HCT116 (cell line): ENCODE measurements at regions not wholly inside any gene's neighbourhood (a gene's known extent, or its start where the extent isn't known, plus 50 kb on each side); places are given as distances from the start of the nearest gene placed in this dataset.
"Not testable (repeated sequence)": the region's sequence is repeated elsewhere in the genome, so short reads cannot be mapped to it uniquely, and the experiment has no call there.

ENCODE experiments used
- ATAC-seq: fragments of 200-7000 bp; cut with Tn5 transposase; 2 replicates; pipeline ENCODE4 v1.9.1; 2020; ENCODE audit warnings: mild to moderate bottlenecking, moderate library complexity
- BruUV-seq: library from RNA; stranded (reverse); fragments of 400-500 nt; replicated peaks from 2 replicates; lab custom pipeline; 2021; lab: Mats Ljungman, UMichigan
- CTCF ChIA-PET: fragments of 300-600 bp; sonication (Branson Sonifier 250); formaldehyde crosslinking; loops from one replicate; lab custom pipeline; 2021; ENCODE audit warnings: antibody characterized with exemption; lab: Charles Lee
- POLR2A ChIA-PET: fragments of 300-600, 350-600 bp; sonication (Branson Sonifier 250); formaldehyde crosslinking; loops from one replicate; lab custom pipeline; 2021; ENCODE audit warnings: antibody characterized with exemption; lab: Charles Lee
- RAD21 ChIA-PET, 2 experiments: fragments of 300-600 bp; sonication (Branson Sonifier 250); formaldehyde crosslinking; loops; one replicate each; lab custom pipeline; 2023; ENCODE audit warnings: low total read pairs in 2 of 2; ENCODE audit not compliant: uncharacterized antibody in 2 of 2, unreplicated experiment in 2 of 2, low non-redundant PET in 1 of 2; lab: Charles Lee
- DNase-seq: peaks from one replicate; pipeline ENCODE4 v3.0.0-alpha.2; 2010; ENCODE audit warnings: low read depth, low spot score
- H2AFZ ChIP-seq: fragments of 200-600 bp; shearing (Covaris generic), sonication (generic); 2 replicates; pipeline ENCODE4 v1.6.1; 2017; ENCODE audit warnings: low read depth, mixed run types, mixed read lengths, antibody characterized with exemption, low read length; ENCODE audit not compliant: poor library complexity, severe bottlenecking
- H3K27ac ChIP-seq: 2 replicates; pipeline ENCODE4 v1.5.1; 2012; ENCODE audit warnings: low read depth, low read length
- H3K27me3 ChIP-seq: fragments of 200-600 bp; sonication (generic); 2 replicates; pipeline ENCODE4 v1.6.1; 2016; ENCODE audit warnings: mixed run types, low read length, mixed read lengths; ENCODE audit not compliant: insufficient read depth
- H3K36me3 ChIP-seq, 2 experiments: fragments of 200-500 bp in 1 of 2; fragments of 200-600 bp in 1 of 2; sonication (Bioruptor generic) in 1 of 2; sonication (generic) in 1 of 2; 2 replicates each; pipeline versions ENCODE4 v1.5.1 to v1.6.1; 2014 to 2016; ENCODE audit warnings: low read length in 2 of 2, inconsistent platforms in 1 of 2, mixed read lengths in 1 of 2, mixed run types in 1 of 2; ENCODE audit not compliant: insufficient read depth in 2 of 2, control insufficient read depth in 1 of 2
- H3K4me1 ChIP-seq, 2 experiments: fragments of 200-600 bp in 1 of 2; sonication (generic) in 1 of 2; 2 replicates each; pipeline versions ENCODE4 v1.5.1 to v1.6.1; 2012 to 2017; ENCODE audit warnings: low read length in 2 of 2, inconsistent platforms in 1 of 2, mild to moderate bottlenecking in 1 of 2, mixed read lengths in 1 of 2, mixed run types in 1 of 2, moderate library complexity in 1 of 2; ENCODE audit not compliant: insufficient read depth in 2 of 2, control insufficient read depth in 1 of 2
- H3K4me2 ChIP-seq: fragments of 200-600 bp; sonication (generic); 2 replicates; pipeline ENCODE4 v1.6.1; 2017; ENCODE audit warnings: mixed run types, low read length, mixed read lengths
- H3K4me3 ChIP-seq, 2 experiments: fragments of 200-600 bp in 1 of 2; sonication (generic) in 1 of 2; replicated peaks in 1 of 2; 2 replicates each; pipeline ENCODE4 v1.5.1; 2011 to 2016; ENCODE audit warnings: low read length in 2 of 2, control low read depth in 1 of 2, low read depth in 1 of 2, mild to moderate bottlenecking in 1 of 2, mixed read lengths in 1 of 2, mixed run types in 1 of 2
- H3K79me2 ChIP-seq: fragments of 200-600 bp; sonication (generic); 2 replicates; pipeline ENCODE4 v1.6.1; 2017; ENCODE audit warnings: mild to moderate bottlenecking, mixed run types, low read length, moderate library complexity, mixed read lengths; ENCODE audit not compliant: insufficient read depth
- H3K9ac ChIP-seq: fragments of 200-600 bp; sonication (generic); 2 replicates; pipeline ENCODE4 v1.6.1; 2016; ENCODE audit warnings: low read length, mixed read lengths
- H3K9me2 ChIP-seq: fragments of 200-600 bp; sonication (generic), shearing (Covaris generic); 2 replicates; pipeline ENCODE4 v1.6.1; 2017; ENCODE audit warnings: mixed run types, mild to moderate bottlenecking, moderate library complexity; ENCODE audit not compliant: insufficient read depth
- H3K9me3 ChIP-seq, 2 experiments: fragments of 200-500 bp in 1 of 2; fragments of 200-600 bp in 1 of 2; sonication (Bioruptor generic) in 1 of 2; sonication (generic) in 1 of 2; 2 replicates each; pipeline ENCODE4 v1.6.1; 2014 to 2017; ENCODE audit warnings: low read length in 2 of 2, mixed read lengths in 2 of 2, inconsistent platforms in 1 of 2, low read depth in 1 of 2, mild to moderate bottlenecking in 1 of 2, mixed run types in 1 of 2, moderate library complexity in 1 of 2; ENCODE audit not compliant: control insufficient read depth in 1 of 2, insufficient read depth in 1 of 2
- H4K20me1 ChIP-seq: fragments of 200-600 bp; sonication (generic), shearing (Covaris generic); 2 replicates; pipeline ENCODE4 v1.6.1; 2017; ENCODE audit warnings: mixed run types, mild to moderate bottlenecking, moderate library complexity; ENCODE audit not compliant: insufficient read depth
- ATF3 ChIP-seq: IDR thresholded peaks from 2 replicates; pipeline ENCODE4 v1.6.1; 2012
- EGR1 ChIP-seq: IDR thresholded peaks from 2 replicates; pipeline ENCODE4 v1.6.1; 2012; ENCODE audit warnings: low read depth
- ELF1 ChIP-seq: IDR thresholded peaks from 2 replicates; pipeline ENCODE4 v1.6.1; 2012; ENCODE audit warnings: low read depth, borderline replicate concordance
- EZH2 ChIP-seq: fragments of 200-600 bp; sonication (generic); IDR thresholded peaks from 2 replicates; pipeline ENCODE4 v1.6.1; 2017; ENCODE audit warnings: antibody characterized with exemption, mixed run types
- POLR2AphosphoS5 ChIP-seq: IDR thresholded peaks from 2 replicates; pipeline ENCODE4 v1.6.1; 2011; ENCODE audit warnings: mild to moderate bottlenecking, low read depth, low read length, moderate library complexity
- ZFX ChIP-seq: fragments of 450-650 bp; IDR thresholded peaks from 2 replicates; pipeline ENCODE4 v1.6.1; 2017
- intact Hi-C: fragments of 100-400 bp; cut with micrococcal nuclease; formaldehyde crosslinking; loops from 2 replicates; pipeline ENCODE4 v1.10.0; 2022

GRCh38 chr15:30830961-30831360 is 72.8 kb upstream of the FAN1 start (continued):
- TF ChIP-seq ZFX: no peak
- no peak for TF ChIP-seq EZH2
- TF ChIP-seq ATF3: no peak
- no peak for TF ChIP-seq POLR2AphosphoS5
- no peak for TF ChIP-seq EGR1
- TF ChIP-seq ELF1: no peak
- TF ChIP-seq, all 23 proteins: peak for 0

GRCh38 chr15:30833379-30833778 is 70.3 kb upstream of the FAN1 start:
- DNase-seq, H3K79me2 ChIP-seq, CTCF ChIA-PET, H3K27ac ChIP-seq, H3K9ac ChIP-seq, POLR2A ChIA-PET, intact Hi-C loops, H3K36me3 ChIP-seq, H3K4me1 ChIP-seq, H4K20me1 ChIP-seq, H2AFZ ChIP-seq, H3K9me2 ChIP-seq, ATAC-seq, BruUV-seq, H3K4me2 ChIP-seq, RAD21 ChIA-PET, H3K27me3 ChIP-seq, H3K4me3 ChIP-seq, H3K9me3 ChIP-seq: not testable (repeated sequence)

- H3K36me3 ChIP-seq, DNase-seq, H2AFZ ChIP-seq, intact Hi-C loops, H3K9me3 ChIP-seq, H3K9ac ChIP-seq, BruUV-seq, H3K4me1 ChIP-seq, H3K9me2 ChIP-seq, H3K4me3 ChIP-seq, H3K27me3 ChIP-seq, H3K27ac ChIP-seq, CTCF ChIA-PET, RAD21 ChIA-PET, ATAC-seq, POLR2A ChIA-PET, H3K4me2 ChIP-seq, H3K79me2 ChIP-seq, H4K20me1 ChIP-seq: not testable (repeated sequence)
Measured at GRCh38 chr15:30841639-30842038, 62.1 kb upstream of the FAN1 start.

GRCh38 chr15:30842798-30843472 is 60.8 kb upstream of the FAN1 start:
- H3K36me3 ChIP-seq, RAD21 ChIA-PET, intact Hi-C loops, POLR2A ChIA-PET, H4K20me1 ChIP-seq, H2AFZ ChIP-seq, BruUV-seq, DNase-seq, H3K27me3 ChIP-seq, H3K4me2 ChIP-seq, H3K79me2 ChIP-seq, H3K9me2 ChIP-seq, H3K4me1 ChIP-seq, ATAC-seq, CTCF ChIA-PET, H3K4me3 ChIP-seq, H3K9me3 ChIP-seq, H3K9ac ChIP-seq, H3K27ac ChIP-seq: not testable (repeated sequence)
